ENCODE measurements at regions not wholly inside any gene's neighbourhood (a gene's known extent, or its start where the extent isn't known, plus 50 kb on each side); places are given as distances from the start of the nearest gene placed in this dataset.
A peak's percentile ranks its signal among the peaks of the same experiment; 100 is the strongest.

DNA sequence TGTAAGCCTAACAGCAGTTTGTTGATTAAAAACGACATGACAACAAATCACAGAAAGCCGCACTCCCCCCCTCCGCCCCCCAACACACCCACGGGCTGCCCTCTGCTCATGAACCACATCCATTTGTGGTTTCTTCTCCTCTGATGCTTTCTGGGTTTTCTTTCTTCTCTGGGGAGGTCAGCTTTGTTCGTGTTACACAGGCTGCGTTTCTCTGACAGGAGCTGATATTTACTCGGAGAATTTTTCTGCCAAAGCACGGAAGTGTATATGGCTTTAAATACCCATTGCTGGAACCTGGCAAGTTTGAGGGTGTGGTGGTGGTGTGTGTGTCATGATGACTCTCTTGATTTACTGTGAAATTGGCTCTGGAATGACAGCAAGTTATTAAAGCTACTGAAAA, 883.7 kb upstream of the TMEM132C start:
- TF ChIP-seq, protein P1, sequence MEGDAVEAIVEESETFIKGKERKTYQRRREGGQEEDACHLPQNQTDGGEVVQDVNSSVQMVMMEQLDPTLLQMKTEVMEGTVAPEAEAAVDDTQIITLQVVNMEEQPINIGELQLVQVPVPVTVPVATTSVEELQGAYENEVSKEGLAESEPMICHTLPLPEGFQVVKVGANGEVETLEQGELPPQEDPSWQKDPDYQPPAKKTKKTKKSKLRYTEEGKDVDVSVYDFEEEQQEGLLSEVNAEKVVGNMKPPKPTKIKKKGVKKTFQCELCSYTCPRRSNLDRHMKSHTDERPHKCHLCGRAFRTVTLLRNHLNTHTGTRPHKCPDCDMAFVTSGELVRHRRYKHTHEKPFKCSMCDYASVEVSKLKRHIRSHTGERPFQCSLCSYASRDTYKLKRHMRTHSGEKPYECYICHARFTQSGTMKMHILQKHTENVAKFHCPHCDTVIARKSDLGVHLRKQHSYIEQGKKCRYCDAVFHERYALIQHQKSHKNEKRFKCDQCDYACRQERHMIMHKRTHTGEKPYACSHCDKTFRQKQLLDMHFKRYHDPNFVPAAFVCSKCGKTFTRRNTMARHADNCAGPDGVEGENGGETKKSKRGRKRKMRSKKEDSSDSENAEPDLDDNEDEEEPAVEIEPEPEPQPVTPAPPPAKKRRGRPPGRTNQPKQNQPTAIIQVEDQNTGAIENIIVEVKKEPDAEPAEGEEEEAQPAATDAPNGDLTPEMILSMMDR (IDR thresholded peaks at IDR 0.05; ENCODE audit: low read depth, low read length): no peak
- H3K4me3 ChIP-seq (replicated peaks in 1 of 2; ENCODE audit: low read depth in 2 of 2, low read length in 2 of 2): no peak overlapping the region
- DNase-seq (ENCODE audit: low read depth in 2 of 2): no peak

DNA sequence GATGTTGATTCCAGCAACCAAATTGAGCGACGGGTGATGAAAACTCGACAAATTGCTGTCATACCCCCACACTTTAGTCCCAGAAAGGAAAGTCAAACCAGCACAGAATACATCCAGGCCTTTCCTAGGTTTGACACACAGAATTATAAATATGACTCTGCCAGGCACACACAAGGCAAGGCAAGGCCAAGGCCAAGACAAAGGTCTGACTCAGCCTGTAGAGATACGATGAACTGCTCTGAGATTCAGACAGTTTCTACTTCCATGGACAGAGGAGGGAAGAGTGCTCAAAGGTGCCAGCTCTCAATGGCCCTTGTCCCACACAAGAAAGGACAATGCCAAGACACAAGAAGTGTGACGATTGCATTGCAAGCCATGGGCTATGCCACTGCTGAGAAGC, 880.2 kb upstream of the TMEM132C start:
- no peak for DNase-seq (ENCODE audit: low read depth in 2 of 2)
- H3K4me3 ChIP-seq (replicated peaks in 1 of 2; ENCODE audit: low read depth in 2 of 2, low read length in 2 of 2): no peak overlapping the region
- TF ChIP-seq, protein P1 (IDR thresholded peaks at IDR 0.05; ENCODE audit: low read depth, low read length): no peak

DNA sequence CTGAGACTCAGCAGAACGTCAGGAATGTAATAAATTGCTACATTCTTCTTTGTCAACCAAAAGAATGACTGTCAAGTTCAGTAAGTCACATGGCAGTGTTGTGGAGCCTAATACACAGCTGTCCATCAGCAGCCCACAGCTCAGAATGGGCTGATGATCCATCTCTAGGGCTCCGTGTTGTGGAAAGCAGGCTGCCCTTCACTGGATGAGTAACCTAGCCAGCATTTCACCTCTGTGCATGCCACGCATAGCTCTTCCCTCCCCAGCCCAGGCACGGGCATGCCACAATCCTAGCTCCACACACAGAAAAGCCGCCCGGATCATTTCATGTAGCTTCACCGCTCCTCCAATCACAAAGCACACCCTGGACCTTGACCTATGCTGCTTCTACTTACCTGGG, 878.0 kb upstream of the TMEM132C start:
- TF ChIP-seq, protein P1 (IDR thresholded peaks at IDR 0.05; ENCODE audit: low read depth, low read length): no peak
- H3K4me3 ChIP-seq (replicated peaks in 1 of 2; ENCODE audit: low read depth in 2 of 2, low read length in 2 of 2): no peak overlapping the region
- no peak for DNase-seq (ENCODE audit: low read depth in 2 of 2)

DNA sequence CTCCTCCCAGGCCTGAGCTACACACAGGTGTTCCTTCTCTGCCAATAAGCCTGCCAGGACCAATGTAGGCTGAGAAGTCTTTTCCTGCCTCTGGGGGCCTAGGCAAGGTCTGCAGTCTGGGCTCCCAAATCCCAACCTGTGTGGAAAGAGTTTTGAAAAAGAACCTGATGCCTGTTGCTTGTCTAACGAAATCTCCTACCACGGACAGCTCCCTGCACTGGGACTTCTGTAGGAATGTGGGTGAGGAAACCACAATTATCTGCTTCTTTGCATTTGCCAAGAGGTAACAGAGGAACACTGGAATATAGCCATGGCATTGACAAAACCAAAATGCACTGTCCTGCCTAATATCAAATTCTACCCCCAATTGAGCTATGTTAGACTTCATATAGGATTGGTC, 877.0 kb upstream of the TMEM132C start:
- H3K4me3 ChIP-seq (replicated peaks in 1 of 2; ENCODE audit: low read depth in 2 of 2, low read length in 2 of 2): no peak overlapping the region

DNA sequence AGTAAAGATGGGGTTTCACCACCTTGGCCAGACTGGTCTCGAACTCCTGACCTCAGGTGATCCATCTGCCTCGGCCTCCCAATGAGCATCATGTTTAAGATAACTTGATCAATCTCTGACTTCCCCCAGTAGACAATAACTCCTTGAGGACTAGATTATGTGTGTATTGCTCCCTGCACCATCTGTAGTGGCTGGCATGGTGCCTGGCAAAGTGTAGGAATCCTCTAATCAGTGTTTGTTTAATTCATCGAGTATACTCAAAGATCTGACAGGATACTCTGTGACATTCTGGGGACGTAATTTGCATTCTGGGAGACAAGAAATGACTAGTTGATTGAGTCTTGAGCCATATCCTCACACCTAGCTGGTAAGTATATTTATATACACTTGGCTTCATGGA, 873.5 kb upstream of the TMEM132C start:
- H3K4me3 ChIP-seq (replicated peaks in 1 of 2; ENCODE audit: low read depth in 2 of 2, low read length in 2 of 2): no peak overlapping the region
- TF ChIP-seq, protein P1 (IDR thresholded peaks at IDR 0.05; ENCODE audit: low read depth, low read length): no peak
- no peak for DNase-seq (ENCODE audit: low read depth in 2 of 2)

More for the DNA sequence above, 877.0 kb upstream of the TMEM132C start:
- DNase-seq (ENCODE audit: low read depth in 2 of 2): peak; percentile 31 to 75
- TF ChIP-seq, protein P1 (IDR thresholded peaks at IDR 0.05; ENCODE audit: low read depth, low read length): no peak

DNA sequence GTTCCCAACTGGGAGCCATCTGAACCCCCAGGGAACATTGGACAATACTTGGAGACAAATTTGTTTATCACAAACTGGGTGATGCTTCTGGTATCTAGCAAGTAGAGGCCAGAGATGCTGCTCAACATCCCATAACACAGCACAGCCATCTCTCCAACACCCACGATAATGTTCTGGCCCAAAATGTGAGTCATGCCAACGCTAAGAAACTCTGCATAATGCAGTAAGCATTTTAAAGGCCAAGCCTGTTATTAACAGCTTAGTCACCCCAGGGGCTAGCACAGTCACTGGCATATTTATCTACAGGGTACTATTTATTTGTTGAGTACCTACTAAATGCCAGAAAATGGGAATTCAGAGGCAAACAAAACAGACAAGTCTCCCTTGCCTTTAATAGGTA, 873.1 kb upstream of the TMEM132C start:
- TF ChIP-seq, protein P1 (IDR thresholded peaks at IDR 0.05; ENCODE audit: low read depth, low read length): no peak
- DNase-seq (ENCODE audit: low read depth in 2 of 2): peak; percentile 3 to 79
- no peak overlapping the region for H3K4me3 ChIP-seq (replicated peaks in 1 of 2; ENCODE audit: low read depth in 2 of 2, low read length in 2 of 2)

DNA sequence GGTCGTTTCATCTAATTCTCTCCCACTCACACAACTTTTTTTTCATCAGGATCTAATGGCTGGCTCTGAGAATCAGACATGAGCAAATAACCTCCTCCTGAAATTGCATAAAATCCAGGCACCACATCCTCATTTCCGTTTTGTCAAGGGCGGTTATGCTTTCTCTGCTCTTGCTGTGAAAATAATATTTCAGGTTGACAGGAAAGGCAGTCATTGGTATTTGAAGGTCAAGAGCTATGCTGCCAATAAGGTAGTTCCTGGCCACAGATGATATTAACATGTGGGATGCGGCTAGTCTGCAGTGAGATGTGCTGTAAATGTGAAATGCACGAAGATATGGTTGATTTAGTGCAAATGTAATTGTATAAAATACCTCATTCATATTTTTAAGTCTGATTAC, 870.2 kb upstream of the TMEM132C start:
- TF ChIP-seq, protein P1 (IDR thresholded peaks at IDR 0.05; ENCODE audit: low read depth, low read length): no peak
- H3K4me3 ChIP-seq (replicated peaks in 1 of 2; ENCODE audit: low read depth in 2 of 2, low read length in 2 of 2): no peak overlapping the region
- DNase-seq (ENCODE audit: low read depth in 2 of 2): no peak

Data from cardiac fibroblast (primary cell).